Testis (tissue), 2 donors: ENCODE measurements at regions not wholly inside any gene's neighbourhood (a gene's known extent, or its start where the extent isn't known, plus 50 kb on each side); places are given as distances from the start of the nearest gene placed in this dataset.

Experiments used
- POLR2A ChIP-seq: fragments of 450-650 bp; IDR thresholded peaks from one replicate; pipeline ENCODE4 v1.6.1; 2017; ENCODE audit warnings: antibody characterized with exemption, mild to moderate bottlenecking, moderate library complexity
- TF ChIP-seq, protein P1 (sequence below), 3 experiments: fragments of 450-650 bp in 2 of 3; fragments of 200-600 bp in 1 of 3; sonication (generic) in 1 of 3; IDR thresholded peaks; one replicate each; pipeline ENCODE4 v1.5.1; 2016 to 2019; ENCODE audit warnings: antibody characterized with exemption in 3 of 3, mild to moderate bottlenecking in 2 of 3, moderate library complexity in 1 of 3

DNA sequence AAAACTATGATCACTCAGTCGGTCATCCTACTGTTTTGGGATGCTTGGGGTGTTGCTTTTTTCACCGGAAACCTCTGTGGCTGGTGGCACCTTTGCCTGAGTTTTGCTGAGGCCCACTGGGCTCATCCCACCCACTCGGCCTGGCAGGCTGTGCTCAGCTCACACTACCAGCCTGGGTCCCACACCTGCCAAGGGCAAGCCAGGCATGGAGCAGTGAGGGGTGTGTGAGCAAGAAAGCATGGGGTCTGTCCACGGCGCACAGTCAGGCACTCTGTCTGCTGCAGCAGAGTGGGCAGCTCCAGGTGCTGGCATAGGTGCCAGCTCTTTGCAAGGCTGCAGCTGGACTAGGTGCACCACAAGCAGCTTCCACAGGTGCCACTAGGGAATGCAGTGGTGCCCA lies 91.7 kb downstream of the TBXT start:
- TF ChIP-seq, protein P1, sequence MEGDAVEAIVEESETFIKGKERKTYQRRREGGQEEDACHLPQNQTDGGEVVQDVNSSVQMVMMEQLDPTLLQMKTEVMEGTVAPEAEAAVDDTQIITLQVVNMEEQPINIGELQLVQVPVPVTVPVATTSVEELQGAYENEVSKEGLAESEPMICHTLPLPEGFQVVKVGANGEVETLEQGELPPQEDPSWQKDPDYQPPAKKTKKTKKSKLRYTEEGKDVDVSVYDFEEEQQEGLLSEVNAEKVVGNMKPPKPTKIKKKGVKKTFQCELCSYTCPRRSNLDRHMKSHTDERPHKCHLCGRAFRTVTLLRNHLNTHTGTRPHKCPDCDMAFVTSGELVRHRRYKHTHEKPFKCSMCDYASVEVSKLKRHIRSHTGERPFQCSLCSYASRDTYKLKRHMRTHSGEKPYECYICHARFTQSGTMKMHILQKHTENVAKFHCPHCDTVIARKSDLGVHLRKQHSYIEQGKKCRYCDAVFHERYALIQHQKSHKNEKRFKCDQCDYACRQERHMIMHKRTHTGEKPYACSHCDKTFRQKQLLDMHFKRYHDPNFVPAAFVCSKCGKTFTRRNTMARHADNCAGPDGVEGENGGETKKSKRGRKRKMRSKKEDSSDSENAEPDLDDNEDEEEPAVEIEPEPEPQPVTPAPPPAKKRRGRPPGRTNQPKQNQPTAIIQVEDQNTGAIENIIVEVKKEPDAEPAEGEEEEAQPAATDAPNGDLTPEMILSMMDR (IDR thresholded peaks at IDR 0.05), result no peak
- no peak for TF ChIP-seq POLR2A
